MV-4-11 (cell line): ENCODE measurements at regions not wholly inside any gene's neighbourhood (a gene's known extent, or its start where the extent isn't known, plus 50 kb on each side); places are given as distances from the start of the nearest gene placed in this dataset.
"Not testable (repeated sequence)": the region's sequence is repeated elsewhere in the genome, so short reads cannot be mapped to it uniquely, and the experiment has no call there.

Source experiments
- DNase-seq: peaks from one replicate; lab custom pipeline; 2025; lab: John Stamatoyannopoulos, UW

- DNase-seq = no peak
Observed at GRCh38 chr4:94014484-94015136, 186.1 kb downstream of the ATOH1 start.

DNA sequence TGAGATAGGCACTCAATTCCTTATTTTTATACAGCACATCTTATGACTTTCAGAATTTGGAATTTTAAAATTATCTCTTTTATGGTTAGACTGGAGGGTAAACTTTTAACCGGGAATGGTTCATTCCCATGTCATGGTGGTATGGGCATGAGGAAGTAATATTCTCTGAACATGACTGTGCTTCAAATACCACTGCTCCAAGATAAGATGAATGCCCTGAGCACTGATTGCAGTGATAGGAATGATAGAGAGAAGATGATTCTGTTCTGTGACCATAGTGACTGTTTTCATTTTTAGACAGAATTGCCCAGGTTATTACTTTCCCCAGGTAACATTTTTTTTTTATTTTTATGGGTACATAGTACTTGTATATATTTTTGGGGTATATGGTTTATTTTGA lies 187.4 kb downstream of the ATOH1 start:
- DNase-seq = no peak

- DNase-seq = no peak
Observed at GRCh38 chr4:94032754-94033153, 174.9 kb upstream of the SMARCAD1 start.

DNA sequence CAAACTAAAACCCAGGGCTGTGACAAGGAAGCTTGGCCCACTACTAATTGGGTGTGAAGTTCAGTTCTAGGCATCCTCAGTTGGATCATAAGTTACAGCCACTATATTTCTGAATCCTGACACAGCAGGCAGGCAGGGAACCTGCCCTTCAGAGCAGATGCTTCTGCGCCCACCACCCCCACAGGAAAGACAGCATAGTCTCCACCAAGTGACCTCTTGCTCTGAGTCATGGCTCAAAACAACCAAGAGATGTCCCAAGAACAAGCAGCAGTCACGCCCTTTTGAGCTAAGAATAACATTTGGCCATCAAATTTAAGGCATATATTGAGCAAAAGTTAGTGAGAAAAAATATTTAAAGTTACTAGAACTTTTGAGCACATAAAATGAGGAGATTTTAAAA lies 170.7 kb upstream of the SMARCAD1 start:
- peak; percentile 45 for DNase-seq

- DNase-seq = no peak
Observed at GRCh38 chr4:94038195-94038594, 169.5 kb upstream of the SMARCAD1 start.

DNA sequence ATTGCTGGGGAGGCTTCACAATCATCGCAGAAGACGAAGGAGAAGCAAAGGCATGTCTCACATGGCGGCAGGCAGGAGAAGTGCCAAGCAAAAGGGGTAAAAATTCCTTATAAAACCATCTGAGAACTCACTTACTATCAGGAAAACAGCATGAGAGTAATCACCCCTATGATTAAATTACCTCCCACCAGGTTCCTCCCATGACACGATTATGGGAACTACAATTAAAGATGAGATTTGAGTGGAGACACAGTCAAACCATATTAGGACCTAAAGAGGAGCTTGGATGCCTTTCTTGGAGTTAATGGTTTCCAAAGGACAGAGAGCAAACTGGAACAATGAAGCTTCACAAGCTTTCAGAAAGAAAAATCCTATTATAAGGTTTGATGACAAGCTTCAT lies 168.4 kb upstream of the SMARCAD1 start:
- no peak for DNase-seq

GRCh38 chr4:94044471-94044870 lies 163.2 kb upstream of the SMARCAD1 start:
- not testable (repeated sequence) for DNase-seq

DNA sequence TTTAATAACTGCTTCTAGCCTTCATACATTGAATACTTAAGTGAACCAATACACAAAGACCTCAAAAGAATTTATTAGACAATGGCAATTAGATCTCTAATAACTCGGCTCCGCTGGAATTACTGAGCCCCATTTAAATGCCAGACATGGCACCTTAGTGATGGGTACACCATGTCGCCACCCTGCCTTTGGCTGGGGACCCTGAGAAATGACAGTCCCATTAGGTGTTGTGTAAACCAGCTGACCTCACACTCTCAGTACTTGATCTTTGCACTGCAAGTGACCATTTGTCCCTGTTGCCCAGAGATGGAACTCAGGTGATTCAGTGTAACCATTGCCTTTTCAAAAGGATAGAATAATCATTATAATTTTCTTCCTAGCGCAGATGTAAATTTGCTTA lies 144.6 kb upstream of the SMARCAD1 start:
- no peak for DNase-seq

GRCh38 chr4:94068753-94069719 lies 138.6 kb upstream of the SMARCAD1 start:
- no peak for DNase-seq

DNA sequence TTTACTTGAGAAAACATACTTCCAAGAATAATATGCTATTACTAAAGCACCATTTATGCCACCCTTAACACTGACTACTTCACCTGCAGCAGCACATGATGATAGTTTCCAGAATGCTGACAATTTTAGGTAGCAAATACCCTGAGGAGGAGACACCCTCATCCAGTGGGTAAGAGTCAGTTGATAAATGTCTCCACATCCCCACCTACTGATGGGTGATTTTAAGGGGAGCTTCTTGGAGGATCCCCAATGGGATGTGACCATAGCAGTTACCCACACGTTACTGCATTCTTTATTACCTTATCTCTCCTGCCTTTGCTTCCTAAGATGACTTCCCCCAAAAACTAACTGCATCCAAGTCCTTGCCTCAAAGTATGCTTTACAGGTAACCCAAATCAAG lies 131.2 kb upstream of the SMARCAD1 start:
- no peak for DNase-seq

GRCh38 chr4:94084155-94084554 lies 123.5 kb upstream of the SMARCAD1 start:
- DNase-seq = no peak

DNA sequence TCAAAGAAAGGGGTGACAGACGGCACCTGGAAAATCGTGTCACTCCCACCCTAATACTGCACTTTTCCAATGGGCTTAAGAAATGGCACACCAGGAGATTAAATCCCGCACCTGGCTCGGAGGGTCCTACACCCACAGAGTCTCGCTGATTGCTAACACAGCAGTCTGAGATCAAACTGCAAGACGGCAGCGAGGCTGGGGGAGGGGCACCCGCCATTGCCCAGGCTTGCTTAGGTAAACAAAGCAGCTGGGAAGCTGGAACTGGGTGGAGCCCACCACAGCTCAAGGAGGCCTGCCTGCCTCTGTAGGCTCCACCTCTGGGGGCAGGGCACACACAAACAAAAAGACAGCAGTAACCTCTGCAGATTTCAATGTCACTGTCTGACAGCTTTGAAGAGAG lies 108.5 kb upstream of the SMARCAD1 start:
- not testable (repeated sequence) for DNase-seq

DNA sequence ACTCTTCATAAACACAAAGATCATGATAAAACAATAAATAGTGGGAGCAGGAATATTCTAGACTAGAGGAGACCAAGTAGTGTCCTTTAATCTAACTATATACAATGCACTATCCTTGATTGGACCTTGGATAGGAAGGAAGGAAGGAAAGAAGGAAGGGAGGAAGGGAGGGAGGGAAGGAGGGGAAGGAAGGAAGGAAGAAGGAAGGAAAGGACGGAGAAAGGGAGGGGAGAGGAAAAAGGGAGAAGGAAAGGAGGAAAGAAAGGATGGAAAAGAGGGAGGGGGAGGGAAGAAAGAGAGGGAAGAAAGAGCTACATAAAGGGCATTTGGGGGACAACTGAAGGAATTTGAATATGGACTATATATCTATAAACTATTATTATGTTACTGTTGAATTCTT lies 95.0 kb upstream of the SMARCAD1 start:
- DNase-seq = no peak

DNA sequence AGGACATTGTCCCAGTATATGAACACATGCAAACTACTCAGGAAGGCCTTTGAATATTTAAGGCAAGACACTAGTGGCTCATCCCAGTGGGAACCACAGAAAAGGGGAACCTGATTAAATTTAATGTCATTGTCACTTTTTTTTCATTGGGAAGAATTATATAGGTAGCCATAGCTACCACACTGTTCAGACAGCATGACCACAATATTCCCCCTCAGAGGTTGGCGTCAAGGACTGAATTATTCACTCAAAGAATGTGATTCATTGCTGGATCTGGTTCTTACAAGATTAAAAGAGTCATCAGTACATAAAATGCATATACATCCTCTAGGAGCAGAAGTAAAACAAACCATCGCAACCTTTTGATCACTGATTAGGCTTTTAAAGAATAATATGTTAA lies 92.0 kb upstream of the SMARCAD1 start:
- no peak for DNase-seq

DNA sequence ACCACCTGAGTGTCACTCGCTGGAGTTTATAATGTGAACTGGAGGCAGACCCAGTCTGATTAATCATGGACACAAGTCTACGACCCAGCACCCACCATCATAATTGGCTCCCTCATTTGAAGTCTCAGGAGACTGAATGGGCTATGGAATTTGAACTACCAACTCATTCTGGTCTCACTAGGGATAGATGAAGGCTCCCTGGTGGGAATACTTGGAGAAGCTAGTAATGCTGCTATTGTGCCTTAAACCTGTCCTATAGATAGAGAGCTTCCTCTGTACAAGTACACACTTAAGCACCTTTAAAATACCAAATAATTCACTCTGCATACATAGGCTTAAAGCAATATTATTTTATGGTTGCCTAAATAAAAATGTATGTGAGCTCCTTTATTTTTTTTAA lies 90.8 kb upstream of the SMARCAD1 start:
- DNase-seq = no peak

GRCh38 chr4:94126669-94127068 lies 81.0 kb upstream of the SMARCAD1 start:
- no peak for DNase-seq

DNA sequence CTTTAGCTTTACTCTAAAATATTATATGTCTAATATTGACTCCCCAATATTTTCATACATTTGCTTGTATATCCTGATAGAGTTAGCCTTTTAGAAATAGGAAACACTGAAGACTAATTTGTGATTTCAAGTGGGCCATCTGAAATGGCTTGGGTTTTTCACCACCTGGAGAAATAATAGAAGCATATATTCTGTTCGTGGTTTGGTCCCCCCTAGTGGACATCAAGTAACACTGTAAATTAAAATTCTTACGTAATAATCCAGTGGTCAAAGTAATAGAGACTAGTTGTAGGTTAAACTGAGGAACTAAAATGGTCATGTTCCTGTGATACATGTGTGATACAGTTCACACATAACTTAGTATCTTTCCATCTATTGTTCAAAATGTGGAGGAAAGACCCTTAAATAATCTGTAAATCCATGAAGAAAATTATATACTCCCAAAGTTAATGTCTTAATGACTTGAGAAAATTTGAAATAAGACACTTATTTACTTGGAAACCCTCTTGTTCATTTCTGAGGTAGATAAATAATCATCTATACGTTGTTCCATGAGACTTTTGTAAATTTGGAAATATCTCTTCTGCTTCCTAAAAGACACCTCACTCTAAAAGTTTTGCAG lies 79.8 kb upstream of the SMARCAD1 start:
- DNase-seq = peak; percentile 26

GRCh38 chr4:94131212-94131611 lies 76.5 kb upstream of the SMARCAD1 start:
- no peak for DNase-seq

- DNase-seq = no peak
Observed at GRCh38 chr4:94135701-94136100, 72.0 kb upstream of the SMARCAD1 start.

- no peak for DNase-seq
Observed at GRCh38 chr4:94139931-94140612, 67.6 kb upstream of the SMARCAD1 start.

GRCh38 chr4:94141001-94141400 lies 66.7 kb upstream of the SMARCAD1 start:
- DNase-seq = no peak

- not testable (repeated sequence) for DNase-seq
Observed at GRCh38 chr4:94148052-94148451, 59.6 kb upstream of the SMARCAD1 start.
